HK-2 (cell line): ENCODE measurements at regions not wholly inside any gene's neighbourhood (a gene's known extent, or its start where the extent isn't known, plus 50 kb on each side); places are given as distances from the start of the nearest gene placed in this dataset.
"Not testable (repeated sequence)": the region's sequence is repeated elsewhere in the genome, so short reads cannot be mapped to it uniquely, and the experiment has no call there.

Experiments used
- DNase-seq: peaks from one replicate; pipeline ENCODE4 v3.0.0-alpha.2; 2018; ENCODE audit not compliant: unreplicated experiment

GRCh38 chr1:219560856-219561255, 52.0 kb downstream of the ZC3H11B start:
- no peak for DNase-seq

- DNase-seq = no peak
Measured at GRCh38 chr1:219559899-219560298, 53.0 kb downstream of the ZC3H11B start.

DNA sequence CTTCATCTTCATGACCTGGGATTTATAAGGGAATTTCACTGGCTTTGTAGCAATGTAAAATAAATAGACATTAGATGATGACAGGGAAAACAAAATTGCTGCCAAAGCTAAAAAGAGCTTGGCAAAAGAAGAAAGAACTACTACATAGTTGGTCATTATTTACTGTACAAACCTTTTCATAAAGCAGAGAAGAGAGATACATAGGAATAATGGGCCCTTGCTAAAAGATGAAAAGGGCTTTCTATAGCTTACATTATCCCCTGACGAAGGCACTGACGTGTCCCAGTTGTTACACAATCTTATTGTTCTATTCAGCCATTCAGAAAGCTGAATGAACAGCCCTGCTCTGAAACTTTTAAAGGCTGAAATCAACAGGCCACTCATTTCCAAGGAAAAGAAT, 57.1 kb downstream of the ZC3H11B start:
- no peak for DNase-seq

- DNase-seq = no peak
Measured at GRCh38 chr1:219555031-219555692, 57.7 kb downstream of the ZC3H11B start.

GRCh38 chr1:219553934-219554502, 58.9 kb downstream of the ZC3H11B start:
- no peak for DNase-seq

- no peak for DNase-seq
Measured at GRCh38 chr1:219550201-219550600, 62.7 kb downstream of the ZC3H11B start.

- no peak for DNase-seq
Measured at GRCh38 chr1:219549215-219549614, 63.7 kb downstream of the ZC3H11B start.

DNA sequence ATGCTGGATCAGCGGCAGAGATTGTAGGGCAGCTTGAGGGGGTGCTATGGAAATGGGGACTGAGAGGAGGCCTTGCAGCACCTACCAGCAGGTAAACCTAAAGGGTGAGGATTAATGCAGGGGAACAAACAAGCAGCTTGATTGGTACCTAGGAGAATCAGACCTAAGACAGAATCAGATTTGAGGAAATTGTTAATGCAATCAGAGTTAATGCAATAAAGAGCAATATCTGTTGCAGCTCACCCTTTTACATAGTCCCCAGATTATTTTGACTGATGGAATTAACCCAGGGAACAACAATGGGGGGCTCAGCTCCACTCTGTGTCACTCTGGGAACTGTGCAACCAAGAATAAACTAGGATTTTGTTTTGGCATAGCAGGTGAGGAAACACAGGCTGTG, 64.5 kb downstream of the ZC3H11B start:
- DNase-seq = no peak

DNA sequence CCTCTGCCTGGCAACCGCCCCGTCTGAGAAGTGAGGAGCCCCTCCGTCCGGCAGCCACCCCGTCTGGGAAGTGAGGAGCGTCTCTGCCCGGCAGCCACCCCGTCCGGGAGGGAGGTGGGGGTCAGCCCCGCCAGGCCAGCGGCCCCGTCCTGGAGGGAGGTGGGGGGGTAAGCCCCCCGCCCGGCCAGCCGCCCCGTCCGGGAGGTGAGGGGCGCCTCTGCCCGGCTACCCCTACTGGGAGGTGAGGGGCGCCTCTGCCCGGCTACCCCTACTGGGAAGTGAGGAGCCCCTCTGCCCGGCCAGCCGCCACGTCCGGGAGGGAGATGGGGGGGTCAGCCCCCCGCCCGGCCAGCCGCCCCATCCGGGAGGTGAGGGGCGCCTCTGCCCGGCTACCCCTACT, 67.1 kb downstream of the ZC3H11B start:
- not testable (repeated sequence) for DNase-seq

- DNase-seq = no peak
Measured at GRCh38 chr1:219544163-219544846, 68.6 kb downstream of the ZC3H11B start.

GRCh38 chr1:219542828-219543518, 69.9 kb downstream of the ZC3H11B start:
- DNase-seq = no peak

DNA sequence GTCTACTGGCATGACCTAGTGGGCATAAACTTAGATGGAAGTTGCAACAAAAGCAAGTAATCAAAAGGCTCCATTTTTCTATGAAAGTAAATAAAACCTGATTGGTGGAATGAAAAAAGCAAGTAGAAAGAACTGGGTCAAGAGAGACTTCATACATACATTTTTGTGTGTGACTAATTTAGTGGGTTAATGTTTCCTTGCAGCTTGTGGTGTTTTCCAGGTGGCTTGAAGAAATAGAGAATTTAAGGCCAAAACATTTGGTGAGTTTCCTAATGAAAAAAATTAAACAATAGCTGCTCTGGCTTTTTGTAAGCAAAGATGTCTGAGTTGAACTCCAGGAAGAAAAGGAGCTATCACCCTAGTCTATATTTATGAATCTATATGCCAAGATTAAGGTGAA, 71.0 kb downstream of the ZC3H11B start:
- DNase-seq = no peak

DNA sequence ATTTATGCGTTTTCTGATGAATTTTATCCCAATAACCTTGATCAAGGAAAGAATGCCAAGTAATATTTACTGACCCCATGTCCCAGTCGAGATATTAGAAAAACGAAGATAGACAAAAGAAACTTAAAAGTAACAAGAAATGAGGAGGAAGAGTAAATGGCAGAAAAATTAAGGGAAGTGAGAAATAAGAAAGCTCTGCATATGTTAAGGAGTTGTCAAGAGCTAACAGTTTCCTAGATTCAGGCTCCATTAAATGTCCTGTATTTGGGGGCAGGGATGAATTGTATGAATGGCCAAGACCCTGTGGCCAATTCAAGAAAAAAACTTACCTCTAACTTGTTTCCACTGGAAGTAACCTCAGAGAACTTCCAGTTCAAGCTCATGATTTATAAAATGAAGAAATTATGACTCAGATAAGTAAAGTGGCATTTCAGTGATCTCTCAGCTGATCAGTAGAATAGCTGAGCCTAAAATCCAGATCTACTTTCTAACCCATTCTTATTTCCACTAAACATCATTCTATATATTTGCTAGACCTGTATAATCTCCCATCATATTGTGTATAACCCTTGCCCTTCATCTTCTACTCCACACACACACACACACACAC, 73.2 kb downstream of the ZC3H11B start:
- DNase-seq = no peak

DNA sequence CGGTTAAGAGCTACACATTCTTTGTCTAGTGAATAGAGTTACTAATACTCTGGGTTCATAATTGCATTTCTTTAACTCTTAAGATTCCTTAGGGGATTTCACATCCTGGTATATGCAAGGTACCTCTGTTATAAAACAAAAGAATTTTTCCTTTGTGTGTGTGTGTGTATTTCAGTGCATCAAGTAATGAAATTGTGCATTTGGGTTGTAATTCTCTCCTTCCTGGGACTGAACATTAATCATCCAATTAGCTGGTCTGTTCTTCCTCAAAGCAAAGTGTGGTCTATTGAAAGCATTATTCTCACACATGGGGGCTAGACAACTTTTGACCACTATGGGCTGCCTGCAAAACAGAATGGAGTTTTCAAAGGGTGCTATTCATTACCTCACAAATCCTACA, 74.0 kb downstream of the ZC3H11B start:
- no peak for DNase-seq

DNA sequence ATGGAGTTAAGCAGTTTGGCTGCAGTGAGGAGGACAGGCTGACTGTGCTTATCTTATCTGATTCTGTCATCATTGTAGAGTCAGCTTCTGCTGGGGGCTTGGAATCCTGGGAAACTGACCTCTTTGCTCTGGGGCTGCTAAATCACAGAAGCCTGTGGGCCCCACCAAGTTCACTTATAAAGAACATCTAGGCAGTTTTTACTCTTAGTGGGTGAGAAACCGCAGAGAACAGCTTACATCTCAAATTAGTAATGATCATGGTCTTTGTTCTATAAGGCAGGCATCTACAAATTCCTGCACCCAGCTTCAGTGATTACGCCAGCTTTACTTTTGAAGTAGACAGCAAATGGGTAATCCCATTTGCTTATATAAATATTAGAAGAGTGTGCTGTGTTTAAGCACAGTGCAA, 75.7 kb downstream of the ZC3H11B start:
- no peak for DNase-seq

- DNase-seq = no peak
Measured at GRCh38 chr1:219536038-219536437, 76.9 kb downstream of the ZC3H11B start.

- DNase-seq = no peak
Measured at GRCh38 chr1:219534991-219535390, 77.9 kb downstream of the ZC3H11B start.

- no peak for DNase-seq
Measured at GRCh38 chr1:219533280-219533679, 79.6 kb downstream of the ZC3H11B start.

DNA sequence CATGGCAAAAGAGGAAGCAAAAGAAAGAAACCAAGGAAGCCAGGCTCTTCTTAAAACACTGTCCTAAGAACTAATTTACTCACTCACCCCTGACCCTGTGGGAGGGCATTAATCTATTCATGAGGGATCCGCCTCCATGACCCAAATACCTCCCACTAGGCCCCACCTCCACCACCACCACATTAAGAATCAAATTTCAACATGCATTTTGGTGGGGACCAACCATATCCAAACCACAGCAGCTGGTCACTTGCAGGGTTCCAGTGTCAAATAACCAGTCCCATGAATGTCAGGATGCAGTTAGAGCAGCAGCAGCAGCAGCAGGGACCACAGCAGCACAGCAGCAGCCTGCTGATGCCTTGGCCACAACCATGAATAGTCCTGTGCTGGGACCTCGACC, 83.8 kb downstream of the ZC3H11B start:
- no peak for DNase-seq

DNA sequence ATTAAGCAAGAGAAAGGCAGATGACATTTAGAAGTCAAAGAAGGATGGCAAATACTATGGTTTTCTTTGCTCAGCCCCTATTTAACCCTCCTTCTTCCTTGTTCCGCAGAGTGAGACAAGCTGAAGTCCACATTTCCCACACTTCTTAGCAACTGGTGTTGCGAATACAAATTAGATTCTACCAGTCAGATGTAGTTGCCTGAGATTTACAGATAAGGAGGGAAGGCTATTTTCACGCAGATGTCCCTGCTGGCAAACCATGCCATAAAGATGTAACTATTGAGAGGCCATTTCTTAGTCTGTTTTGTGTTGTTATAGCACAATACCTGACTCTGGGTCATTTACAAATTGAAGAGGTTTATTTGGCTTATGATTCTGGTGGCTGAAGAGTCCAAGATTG, 84.3 kb downstream of the ZC3H11B start:
- DNase-seq = no peak

DNA sequence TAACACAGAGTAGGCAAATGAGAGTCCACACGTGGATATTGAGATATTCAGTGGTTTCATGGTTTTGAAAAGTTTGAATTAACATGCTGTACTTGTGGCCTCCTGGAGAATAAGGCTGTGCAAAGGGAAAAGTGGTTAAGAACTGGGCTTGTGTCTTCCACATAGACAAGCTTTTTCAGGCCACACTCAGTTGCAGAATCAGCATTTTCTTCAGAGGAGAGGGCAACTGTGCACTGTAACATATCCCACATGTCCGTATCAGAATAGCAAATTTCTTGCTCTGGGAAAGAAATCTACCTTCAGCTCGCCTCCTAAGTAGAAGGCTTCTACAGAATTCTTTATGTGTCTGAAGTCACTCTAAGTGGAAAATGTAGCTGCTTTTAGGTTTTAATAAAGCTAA, 84.9 kb downstream of the ZC3H11B start:
- DNase-seq = no peak

- no peak for DNase-seq
Measured at GRCh38 chr1:219526074-219526473, 86.8 kb downstream of the ZC3H11B start.
